Choroid plexus epithelial cell (primary cell): ENCODE measurements at regions not wholly inside any gene's neighbourhood (a gene's known extent, or its start where the extent isn't known, plus 50 kb on each side); places are given as distances from the start of the nearest gene placed in this dataset.

Experiments used
- DNase-seq: peaks from one replicate; pipeline ENCODE4 v3.0.0-alpha.2; 2010; ENCODE audit warnings: low read depth
- H3K4me3 ChIP-seq: 2 replicates; pipeline ENCODE4 v1.5.1; 2011; ENCODE audit warnings: low read depth, mild to moderate bottlenecking, control low read depth, low read length, moderate library complexity
- TF ChIP-seq, protein P1 (sequence below): conservative IDR thresholded peaks from 2 replicates; pipeline ENCODE4 v1.5.1; 2011; ENCODE audit warnings: low read depth, mild to moderate bottlenecking, control low read depth, inconsistent platforms, low read length, moderate library complexity

- TF ChIP-seq, protein P1, sequence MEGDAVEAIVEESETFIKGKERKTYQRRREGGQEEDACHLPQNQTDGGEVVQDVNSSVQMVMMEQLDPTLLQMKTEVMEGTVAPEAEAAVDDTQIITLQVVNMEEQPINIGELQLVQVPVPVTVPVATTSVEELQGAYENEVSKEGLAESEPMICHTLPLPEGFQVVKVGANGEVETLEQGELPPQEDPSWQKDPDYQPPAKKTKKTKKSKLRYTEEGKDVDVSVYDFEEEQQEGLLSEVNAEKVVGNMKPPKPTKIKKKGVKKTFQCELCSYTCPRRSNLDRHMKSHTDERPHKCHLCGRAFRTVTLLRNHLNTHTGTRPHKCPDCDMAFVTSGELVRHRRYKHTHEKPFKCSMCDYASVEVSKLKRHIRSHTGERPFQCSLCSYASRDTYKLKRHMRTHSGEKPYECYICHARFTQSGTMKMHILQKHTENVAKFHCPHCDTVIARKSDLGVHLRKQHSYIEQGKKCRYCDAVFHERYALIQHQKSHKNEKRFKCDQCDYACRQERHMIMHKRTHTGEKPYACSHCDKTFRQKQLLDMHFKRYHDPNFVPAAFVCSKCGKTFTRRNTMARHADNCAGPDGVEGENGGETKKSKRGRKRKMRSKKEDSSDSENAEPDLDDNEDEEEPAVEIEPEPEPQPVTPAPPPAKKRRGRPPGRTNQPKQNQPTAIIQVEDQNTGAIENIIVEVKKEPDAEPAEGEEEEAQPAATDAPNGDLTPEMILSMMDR = no peak
- no peak for DNase-seq
Measured at GRCh38 chr5:74384851-74385250, 255.7 kb downstream of the ENC1 start.

GRCh38 chr5:74382987-74383593, 257.4 kb downstream of the ENC1 start:
- peak; percentile 87 for DNase-seq
- TF ChIP-seq, protein P1 = no peak
- H3K4me3 ChIP-seq = no peak overlapping the region

More at GRCh38 chr5:74384851-74385250, 255.7 kb downstream of the ENC1 start:
- H3K4me3 ChIP-seq = no peak overlapping the region

GRCh38 chr5:74382123-74382855, 258.2 kb downstream of the ENC1 start:
- no peak overlapping the region for H3K4me3 ChIP-seq
- TF ChIP-seq, protein P1 = no peak
- DNase-seq = no peak

DNA sequence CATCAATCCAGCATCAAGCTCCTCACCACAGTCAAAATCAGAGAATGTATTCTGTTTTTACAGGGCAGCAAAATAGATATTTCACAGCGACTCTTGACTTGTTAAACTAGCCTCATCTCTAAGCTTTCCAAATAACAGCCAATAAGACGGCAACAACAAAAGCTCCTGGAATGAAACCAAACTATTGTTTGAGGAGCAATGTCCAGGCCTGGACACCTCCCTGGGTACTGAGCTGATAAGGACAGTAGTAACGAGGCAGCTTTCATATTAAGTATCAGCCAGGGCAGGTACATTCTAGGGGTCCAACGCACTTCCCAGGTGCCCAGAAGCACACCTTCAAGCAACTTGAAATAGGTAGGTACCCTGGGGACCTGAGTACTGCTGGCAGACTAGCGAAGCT, 260.3 kb downstream of the ENC1 start:
- DNase-seq = no peak
- H3K4me3 ChIP-seq = no peak overlapping the region
- TF ChIP-seq, protein P1 = no peak

- TF ChIP-seq, protein P1 = no peak
Measured at GRCh38 chr5:74378464-74378863, 262.1 kb downstream of the ENC1 start.

GRCh38 chr5:74376187-74376586, 264.3 kb downstream of the ENC1 start:
- TF ChIP-seq, protein P1 = no peak
- DNase-seq = no peak
- no peak overlapping the region for H3K4me3 ChIP-seq

More at GRCh38 chr5:74378464-74378863, 262.1 kb downstream of the ENC1 start:
- DNase-seq = no peak
- no peak overlapping the region for H3K4me3 ChIP-seq
